NK-92 treated with Interleukin-12 subunit alpha and Interleukin-12 subunit beta, amount 100 ng/mL, for 24 hours (cell line): ENCODE measurements at regions not wholly inside any gene's neighbourhood (a gene's known extent, or its start where the extent isn't known, plus 50 kb on each side); places are given as distances from the start of the nearest gene placed in this dataset.

Experiments
- DNase-seq: peaks from one replicate; lab custom pipeline; 2025; lab: John Stamatoyannopoulos, UW

DNA sequence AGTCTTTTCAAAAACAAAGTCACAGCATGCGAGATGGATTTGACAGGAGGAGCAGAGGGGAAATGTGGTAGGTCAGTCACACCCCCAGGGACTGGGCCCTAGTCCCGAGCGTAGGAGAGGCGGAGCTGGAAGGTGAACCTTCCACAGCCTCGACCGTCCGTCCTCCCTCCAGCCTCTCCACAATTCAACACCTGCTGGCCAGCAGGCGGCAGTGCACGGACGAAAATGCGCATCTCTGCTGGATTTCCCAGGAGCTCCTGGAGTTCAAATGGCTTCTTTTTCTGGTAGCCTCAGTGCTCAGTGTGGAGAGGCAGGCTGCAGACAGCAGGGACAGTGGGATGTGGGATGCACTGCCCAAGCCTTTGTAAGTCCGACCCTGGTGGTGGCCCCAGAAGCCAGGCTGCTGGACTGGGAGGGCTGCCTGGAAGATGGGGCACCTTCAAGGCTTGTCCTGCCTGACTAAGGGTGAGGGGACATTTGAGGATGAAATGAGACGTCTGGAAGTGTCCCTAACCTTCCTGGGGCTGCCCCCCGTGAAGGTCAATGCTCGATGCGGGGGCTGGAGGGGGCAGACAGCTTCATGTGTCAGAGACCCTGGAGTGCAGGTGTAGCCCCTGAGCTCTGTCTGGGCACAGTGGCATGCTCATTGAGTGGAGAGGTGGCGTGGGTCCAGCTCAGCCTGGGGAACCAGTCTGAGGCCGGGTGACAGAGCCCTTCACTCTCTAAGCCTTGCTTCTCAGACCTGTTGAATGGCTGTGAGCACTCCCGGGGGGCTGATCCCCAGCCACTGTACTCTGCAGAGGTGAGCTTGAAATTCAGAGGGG, 189.5 kb downstream of the TFCP2L1 start:
- no peak for DNase-seq

GRCh38 chr2:121096611-121097010, 188.4 kb downstream of the TFCP2L1 start:
- DNase-seq = no peak

- no peak for DNase-seq
These were observed 186.4 kb downstream of the TFCP2L1 start for GRCh38 chr2:121098556-121098955.

- DNase-seq = no peak
These were observed 185.4 kb downstream of the TFCP2L1 start for GRCh38 chr2:121099329-121100290.

DNA sequence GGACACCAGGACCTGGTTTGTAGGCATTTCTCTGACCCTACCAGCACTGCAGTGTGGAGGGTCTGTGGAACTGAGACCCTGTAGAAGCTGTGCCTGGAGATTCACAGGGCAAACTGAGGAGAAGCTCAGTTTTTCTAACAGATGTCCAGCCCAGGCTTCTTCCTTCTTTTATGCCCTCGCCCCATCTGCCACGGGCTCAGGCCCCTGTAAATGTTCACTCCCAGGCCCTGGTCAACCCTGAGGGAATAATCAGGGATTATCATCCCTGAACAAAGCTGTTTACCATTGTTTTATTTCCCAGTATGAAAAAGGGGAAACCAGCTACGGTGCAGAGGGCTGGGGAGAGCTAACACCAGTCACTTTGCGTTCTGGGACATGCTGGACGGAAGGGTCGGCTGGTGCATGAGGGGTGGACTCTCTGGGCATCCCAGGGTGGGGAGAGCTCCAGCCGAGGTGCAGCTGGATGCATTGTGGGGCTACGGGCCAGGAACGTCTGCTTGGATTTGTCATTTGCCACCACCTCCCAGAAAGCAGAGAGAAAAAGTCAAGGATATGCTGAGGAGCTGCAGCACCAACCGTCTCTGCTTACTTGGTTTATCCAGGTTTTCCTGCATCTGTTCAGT, 183.8 kb downstream of the TFCP2L1 start:
- DNase-seq = no peak

DNA sequence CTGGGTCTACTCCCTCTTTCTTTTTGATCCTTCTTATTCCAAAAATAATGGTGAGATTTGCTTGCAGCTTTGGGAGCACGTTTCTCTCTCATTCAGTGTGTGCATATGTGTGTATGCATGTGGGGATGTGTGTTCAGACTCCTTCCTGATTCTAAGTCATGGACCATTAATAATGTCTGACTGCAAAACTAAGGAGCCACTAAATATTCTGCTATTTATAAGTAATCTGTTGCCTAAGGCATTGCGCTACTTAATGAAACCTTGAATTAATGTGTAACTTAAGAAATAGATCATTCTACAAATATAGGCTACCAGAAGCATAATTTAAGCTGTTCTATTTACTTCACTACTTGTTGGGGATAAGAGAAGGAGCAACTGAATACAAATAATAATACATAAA, 182.1 kb downstream of the TFCP2L1 start:
- DNase-seq = no peak

GRCh38 chr2:121103960-121104359, 181.0 kb downstream of the TFCP2L1 start:
- no peak for DNase-seq

DNA sequence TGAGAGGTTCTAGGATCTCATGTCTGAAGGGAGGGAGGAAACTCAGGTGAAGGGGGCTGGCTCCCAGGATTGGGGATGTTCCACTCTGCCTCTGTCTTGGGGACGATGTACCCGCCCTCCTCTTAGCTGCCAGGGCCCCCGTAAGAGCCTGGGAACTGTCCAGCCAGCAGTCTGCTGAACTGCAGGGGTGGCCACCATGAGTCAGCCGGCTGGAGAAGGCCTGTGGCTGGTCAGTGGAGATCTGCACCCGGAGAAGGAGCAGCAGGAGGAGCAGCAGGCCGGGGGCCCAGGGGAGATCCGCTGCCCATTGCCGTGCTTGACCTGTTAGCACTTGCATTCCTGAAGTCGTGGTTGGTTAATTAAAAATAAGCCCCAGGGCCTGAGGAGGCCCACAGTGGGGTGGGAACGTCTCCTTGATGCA, 180.3 kb downstream of the TFCP2L1 start:
- no peak for DNase-seq

DNA sequence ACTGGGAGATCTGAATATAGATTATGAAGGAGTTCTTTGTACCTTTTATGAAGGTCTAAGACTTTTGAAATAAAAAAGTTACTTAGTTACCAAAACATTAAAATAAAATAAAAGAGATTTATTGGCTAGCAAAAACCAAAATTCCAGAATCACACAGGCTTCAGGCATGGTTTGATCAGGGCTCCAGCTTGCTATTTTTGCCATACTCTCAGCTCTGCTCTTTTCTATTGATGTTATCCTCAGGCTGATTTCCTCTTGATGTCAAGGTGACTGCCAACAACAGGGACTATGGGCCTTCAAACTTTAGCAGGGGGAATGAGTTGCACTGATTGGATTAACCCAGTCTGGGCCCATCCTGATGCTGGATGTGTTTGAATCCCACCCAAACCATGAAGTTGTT, 174.1 kb downstream of the TFCP2L1 start:
- no peak for DNase-seq

GRCh38 chr2:121118951-121119350, 166.1 kb downstream of the TFCP2L1 start:
- DNase-seq = no peak

DNA sequence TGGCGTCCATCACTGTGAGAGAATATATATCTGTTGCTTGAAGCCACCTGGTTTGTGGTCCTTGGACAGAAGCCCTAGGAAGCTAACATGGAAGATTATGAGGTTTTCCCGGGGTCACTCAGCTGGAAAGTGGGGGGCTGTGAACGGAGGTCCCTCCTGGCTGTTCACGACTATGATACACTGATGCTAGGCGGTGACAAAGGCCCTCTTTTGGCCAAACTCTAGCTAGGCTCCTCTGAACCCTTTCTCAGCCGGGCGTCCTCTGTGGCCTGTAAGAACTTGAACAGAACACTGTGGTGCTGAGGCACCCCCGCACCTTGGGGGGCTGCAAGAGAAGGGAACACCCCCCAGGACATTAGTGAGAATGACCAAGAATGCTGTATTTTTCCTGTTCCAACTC, 164.6 kb downstream of the TFCP2L1 start:
- no peak for DNase-seq

DNA sequence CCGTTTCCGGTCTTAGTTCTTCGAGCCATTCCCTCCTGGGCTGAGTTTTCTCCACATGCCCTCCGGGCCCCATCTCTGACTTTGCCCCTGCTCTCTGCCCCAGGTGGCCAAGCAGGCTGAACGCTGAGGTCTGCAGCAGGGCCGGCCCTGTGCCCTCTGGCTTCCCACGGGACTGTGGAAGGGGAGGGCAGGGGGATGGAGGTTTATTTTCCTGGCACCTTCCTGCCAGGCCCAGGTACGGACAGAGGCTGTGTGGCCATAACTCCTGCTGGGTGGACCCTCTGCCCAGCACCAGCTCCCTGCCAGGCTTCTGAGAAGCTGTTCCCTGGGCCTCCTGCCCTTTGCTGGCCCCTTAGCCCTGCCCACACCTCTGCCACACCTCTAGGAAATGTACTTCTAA, 164.0 kb downstream of the TFCP2L1 start:
- no peak for DNase-seq

GRCh38 chr2:121121661-121122060, 163.3 kb downstream of the TFCP2L1 start:
- no peak for DNase-seq

DNA sequence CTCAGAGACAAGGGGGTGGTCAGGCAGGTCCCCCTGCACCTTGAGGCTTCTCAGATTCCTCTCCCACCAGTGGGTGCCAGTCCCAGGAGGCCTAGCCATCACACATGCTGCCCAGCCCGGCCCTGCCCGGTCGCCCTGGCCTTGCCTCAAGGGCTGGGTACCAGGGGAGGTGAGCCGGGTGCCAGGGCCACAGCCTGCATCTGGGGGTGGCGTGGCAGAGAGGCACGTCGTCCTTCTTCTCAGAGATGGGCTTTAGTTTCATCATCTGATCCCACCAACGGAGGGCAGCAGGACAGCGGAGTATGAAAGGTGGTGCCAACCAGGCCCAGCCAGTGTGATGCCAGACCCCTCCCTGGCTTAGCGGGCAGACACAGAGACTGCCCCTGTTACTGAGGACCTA, 161.7 kb downstream of the TFCP2L1 start:
- no peak for DNase-seq

- no peak for DNase-seq
These were observed 160.7 kb downstream of the TFCP2L1 start for GRCh38 chr2:121124330-121124729.

- DNase-seq = no peak
These were observed 159.7 kb downstream of the TFCP2L1 start for GRCh38 chr2:121125350-121125749.

- DNase-seq = no peak
These were observed 156.0 kb downstream of the TFCP2L1 start for GRCh38 chr2:121128741-121129659.

- no peak for DNase-seq
These were observed 155.3 kb downstream of the TFCP2L1 start for GRCh38 chr2:121129692-121130091.

- no peak for DNase-seq
These were observed 154.6 kb downstream of the TFCP2L1 start for GRCh38 chr2:121130301-121130850.

- no peak for DNase-seq
These were observed 153.6 kb downstream of the TFCP2L1 start for GRCh38 chr2:121131375-121131774.
